BLaER1 (cell line): ENCODE measurements at regions not wholly inside any gene's neighbourhood (a gene's known extent, or its start where the extent isn't known, plus 50 kb on each side); places are given as distances from the start of the nearest gene placed in this dataset.
"Not testable (repeated sequence)": the region's sequence is repeated elsewhere in the genome, so short reads cannot be mapped to it uniquely, and the experiment has no call there.

Source experiments
- H3K27ac ChIP-seq: shearing (Covaris generic); formaldehyde crosslinking; 2 replicates; pipeline ENCODE4 v1.8.1; 2022
- H3K27me3 ChIP-seq: shearing (Covaris generic); formaldehyde crosslinking; 2 replicates; pipeline ENCODE4 v1.8.1; 2022
- H3K36me3 ChIP-seq: shearing (Covaris generic); formaldehyde crosslinking; 2 replicates; pipeline ENCODE4 v1.8.1; 2022
- H3K4me1 ChIP-seq: shearing (Covaris generic); formaldehyde crosslinking; 2 replicates; pipeline ENCODE4 v1.8.1; 2022
- H3K4me2 ChIP-seq: shearing (Covaris generic); formaldehyde crosslinking; 2 replicates; pipeline ENCODE4 v1.8.1; 2022
- H3K4me3 ChIP-seq: shearing (Covaris generic); formaldehyde crosslinking; 2 replicates; pipeline ENCODE4 v1.8.1; 2022
- H3K9ac ChIP-seq: shearing (Covaris generic); formaldehyde crosslinking; 2 replicates; pipeline ENCODE4 v1.8.1; 2022
- H3K9me3 ChIP-seq: shearing (Covaris generic); formaldehyde crosslinking; 2 replicates; pipeline ENCODE4 v1.8.1; 2022
- H4K20me1 ChIP-seq: shearing (Covaris generic); formaldehyde crosslinking; 2 replicates; pipeline ENCODE4 v1.8.1; 2022
- Cebpa-rat ChIP-seq: shearing (Covaris generic); IDR thresholded peaks from 2 replicates; pipeline ENCODE4 v1.8.1; 2022

DNA sequence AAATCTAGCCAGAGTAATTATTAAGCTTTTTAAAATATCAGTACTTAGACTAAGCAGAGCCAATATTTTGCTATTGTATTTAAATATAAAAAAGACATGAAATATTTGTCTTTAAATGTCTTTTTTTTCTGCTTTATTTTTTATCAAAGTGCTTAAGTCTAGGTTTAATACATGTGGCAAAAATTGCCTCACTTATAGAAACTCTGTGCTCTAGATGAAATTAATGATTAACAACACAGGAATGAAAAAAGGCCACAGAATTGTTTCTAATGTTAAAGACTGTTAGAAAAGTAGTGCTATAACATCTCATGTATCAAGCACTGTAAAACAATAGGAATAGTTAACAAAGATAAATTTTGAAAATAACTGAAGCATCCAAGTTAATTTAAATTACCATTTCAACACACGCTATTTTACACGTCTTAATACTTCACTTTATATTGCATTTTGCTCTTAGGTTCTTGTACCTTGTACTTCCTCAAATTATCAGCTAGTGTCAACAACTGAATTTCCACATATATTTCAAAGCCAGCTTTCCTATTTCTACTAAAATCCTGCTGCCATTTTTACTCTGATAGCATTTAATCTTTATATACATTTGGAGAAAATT, 1515.1 kb downstream of the HACE1 start:
- H3K27ac ChIP-seq: no peak overlapping the region
- no peaks in the 10 kb centered on the region for H3K36me3 ChIP-seq
- H3K9ac ChIP-seq: no peak overlapping the region
- TF ChIP-seq Cebpa-rat: no peak
- H3K4me2 ChIP-seq: no peak overlapping the region
- no peaks in the 10 kb centered on the region for H3K9me3 ChIP-seq
- H3K4me3 ChIP-seq: no peak overlapping the region
- no peaks in the 10 kb centered on the region for H3K4me1 ChIP-seq
- no peaks in the 10 kb centered on the region for H4K20me1 ChIP-seq
- no peaks in the 10 kb centered on the region for H3K27me3 ChIP-seq

DNA sequence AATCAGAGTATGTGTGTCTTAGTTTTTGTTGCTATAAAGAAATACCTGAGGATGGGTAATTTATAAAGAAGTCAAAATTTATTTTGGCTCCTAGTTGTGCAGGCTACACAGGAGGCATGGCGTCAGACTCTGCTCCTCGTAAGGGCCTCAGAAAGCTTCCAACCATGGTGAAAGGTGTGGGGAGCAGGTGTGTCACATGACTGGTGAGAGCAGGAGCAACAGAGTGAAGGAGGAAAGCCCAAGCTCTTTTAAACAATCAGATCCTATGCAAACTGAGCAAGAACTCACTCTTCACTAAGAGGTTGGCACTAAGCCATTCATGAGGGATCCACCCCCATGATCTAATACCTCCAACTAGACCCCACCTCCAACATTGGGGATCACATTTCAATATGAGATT, 1524.3 kb downstream of the HACE1 start:
- Histone ChIP-seq H3K4me2 (no peak overlapping the region), H3K27ac (no peak overlapping the region)
- TF ChIP-seq Cebpa-rat: no peak

DNA sequence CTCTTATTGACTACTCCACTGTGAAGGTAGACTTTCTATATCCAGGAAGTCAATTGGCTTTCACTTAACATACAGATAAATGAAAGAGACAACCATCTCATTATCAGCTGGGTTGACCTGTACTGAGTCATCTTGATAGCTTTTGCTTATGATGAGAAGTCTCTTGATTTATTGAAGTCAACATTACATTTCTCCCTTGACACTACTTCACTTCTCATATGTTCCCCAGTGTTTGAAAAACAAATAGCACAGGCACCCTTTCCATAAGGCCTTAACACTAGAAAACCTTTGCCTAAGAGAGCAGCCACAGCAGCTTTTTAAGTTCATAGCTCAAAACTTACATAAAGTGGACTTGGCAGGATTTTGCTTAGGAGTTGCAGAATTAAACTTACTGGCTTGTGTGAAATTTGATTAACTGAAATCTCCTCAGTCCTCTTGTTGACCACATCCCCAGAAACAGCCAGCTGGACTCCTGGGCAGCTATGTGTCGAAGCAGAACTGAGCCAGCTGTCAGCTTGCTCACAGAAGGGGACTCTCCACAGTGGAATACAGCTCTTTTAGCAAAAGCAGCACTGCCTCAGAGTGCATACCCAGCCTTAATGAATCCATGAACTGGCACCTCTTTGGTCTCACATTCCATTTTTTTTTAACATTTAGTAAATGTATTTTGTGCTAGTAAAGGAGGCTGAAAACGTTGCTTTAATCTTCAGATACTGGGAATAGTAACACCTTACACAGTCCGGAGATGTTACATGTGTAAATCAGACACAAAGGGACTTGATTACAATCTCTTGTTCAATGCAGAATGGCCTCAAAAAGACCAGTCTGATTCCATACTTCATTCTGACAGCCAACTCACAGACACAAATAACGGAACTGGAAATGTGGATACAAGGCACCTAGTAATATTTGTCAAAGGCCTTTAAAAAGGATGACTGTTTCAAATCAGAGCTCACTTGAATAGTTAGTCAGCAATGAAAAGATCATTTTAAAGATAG, 1532.7 kb downstream of the HACE1 start:
- Histone ChIP-seq H3K9me3 (no peaks in the 10 kb centered on the region), H3K4me2 (no peak overlapping the region), H3K36me3 (no peaks in the 10 kb centered on the region), H3K27ac (no peak overlapping the region), H3K4me3 (no peak overlapping the region), H3K4me1 (no peaks in the 10 kb centered on the region), H4K20me1 (no peaks in the 10 kb centered on the region), H3K9ac (no peak overlapping the region), H3K27me3 (no peaks in the 10 kb centered on the region)
- no peak for TF ChIP-seq Cebpa-rat

More for the DNA sequence above, 1524.3 kb downstream of the HACE1 start:
- Histone ChIP-seq H3K9me3 (no peaks in the 10 kb centered on the region), H3K4me3 (no peak overlapping the region), H3K4me1 (no peaks in the 10 kb centered on the region), H3K9ac (no peak overlapping the region), H3K36me3 (no peaks in the 10 kb centered on the region), H4K20me1 (no peaks in the 10 kb centered on the region), H3K27me3 (no peaks in the 10 kb centered on the region)

DNA sequence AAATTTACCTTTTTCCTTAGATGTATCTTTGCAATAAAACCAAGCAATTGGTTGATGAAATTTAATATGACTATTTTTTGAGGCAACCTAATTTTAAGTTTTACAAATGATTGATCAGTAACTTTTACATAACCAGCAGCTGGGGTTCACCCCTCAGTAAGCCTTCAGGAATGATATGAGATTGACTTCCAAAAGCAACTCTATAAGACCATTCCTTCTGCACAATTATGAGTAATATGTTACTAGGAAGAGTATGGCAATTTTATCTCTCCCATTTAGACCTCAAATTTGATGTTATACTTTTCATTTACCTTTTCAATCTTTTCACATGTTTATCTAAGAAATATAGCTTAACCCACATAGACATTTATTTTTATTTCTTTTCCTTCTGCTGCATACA, 1546.3 kb downstream of the HACE1 start:
- H3K36me3 ChIP-seq: no peaks in the 10 kb centered on the region
- H4K20me1 ChIP-seq: no peaks in the 10 kb centered on the region
- peaks cover 12% of the 10 kb centered on the region for H3K9me3 ChIP-seq
- H3K4me2 ChIP-seq: no peak overlapping the region
- no peak overlapping the region for H3K9ac ChIP-seq
- H3K27ac ChIP-seq: no peak overlapping the region
- no peak overlapping the region for H3K4me3 ChIP-seq
- H3K4me1 ChIP-seq: no peaks in the 10 kb centered on the region
- TF ChIP-seq Cebpa-rat: no peak
- no peaks in the 10 kb centered on the region for H3K27me3 ChIP-seq

DNA sequence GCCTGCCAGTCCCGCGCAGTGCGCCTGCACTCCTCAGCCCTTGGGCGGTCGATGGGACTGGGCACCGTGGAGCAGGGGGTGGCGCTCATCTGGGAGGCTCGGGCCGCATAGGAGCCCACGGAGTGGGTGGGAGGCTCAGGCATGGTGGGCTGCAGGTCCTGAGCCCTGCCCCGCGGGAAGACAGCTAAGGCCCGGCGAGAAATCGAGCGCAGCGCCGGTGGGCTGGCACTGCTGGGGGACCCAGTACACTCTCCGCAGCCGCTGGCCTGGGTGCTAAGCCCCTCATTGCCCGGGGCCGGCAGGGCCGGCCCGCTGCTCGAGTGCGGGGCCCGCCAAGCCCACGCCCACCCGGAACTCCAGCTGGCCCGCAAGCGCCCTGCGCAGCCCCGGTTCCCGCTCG, 1565.3 kb downstream of the HACE1 start:
- H3K9ac ChIP-seq, H3K4me2 ChIP-seq, H3K36me3 ChIP-seq, H3K9me3 ChIP-seq, H3K4me3 ChIP-seq, H3K27ac ChIP-seq, H3K4me1 ChIP-seq, H4K20me1 ChIP-seq, H3K27me3 ChIP-seq: not testable (repeated sequence)

DNA sequence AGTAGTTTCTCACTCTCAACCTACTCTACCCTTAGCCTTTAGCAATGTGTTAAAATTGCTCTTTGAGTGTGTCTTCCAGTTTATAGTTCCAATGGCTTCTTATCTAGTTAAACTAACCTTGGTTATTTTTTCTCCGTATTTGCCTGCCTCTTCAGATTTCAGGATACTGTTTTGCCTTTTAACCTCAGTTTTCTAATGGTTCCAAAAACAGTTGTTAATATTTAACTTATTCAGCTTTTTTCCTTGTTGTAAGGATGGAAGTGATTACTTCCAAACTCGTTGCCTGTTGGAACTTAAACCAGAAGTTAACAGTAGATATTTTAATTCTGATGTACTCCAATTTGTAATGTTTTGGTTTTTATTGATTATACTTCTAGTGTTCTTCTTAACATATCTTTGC, 1574.9 kb downstream of the HACE1 start:
- Histone ChIP-seq H3K4me2 (no peak overlapping the region), H4K20me1 (no peaks in the 10 kb centered on the region), H3K36me3 (no peaks in the 10 kb centered on the region), H3K27me3 (no peaks in the 10 kb centered on the region), H3K27ac (no peak overlapping the region), H3K4me1 (no peaks in the 10 kb centered on the region), H3K9ac (no peak overlapping the region), H3K9me3 (peaks cover 9% of the 10 kb centered on the region), H3K4me3 (no peak overlapping the region)
- TF ChIP-seq Cebpa-rat: no peak

DNA sequence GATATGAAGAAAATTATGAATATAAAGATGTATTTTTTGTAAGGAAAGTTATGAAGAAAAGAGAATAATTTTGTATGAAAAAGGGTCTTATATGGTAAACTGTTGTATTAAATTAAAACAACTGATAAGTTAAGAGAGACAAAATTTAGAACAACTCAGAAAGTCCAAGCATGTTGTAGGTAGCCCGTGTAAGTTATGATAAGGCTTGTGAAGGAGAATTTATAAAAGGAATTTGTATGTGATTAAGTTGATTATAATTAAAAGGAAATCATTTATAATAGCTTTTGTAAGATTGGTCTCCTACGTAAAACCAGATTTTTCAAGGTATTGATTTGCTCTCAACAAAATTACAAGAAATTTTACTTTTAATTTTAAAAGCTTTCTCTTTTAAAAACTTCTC, 1579.3 kb downstream of the HACE1 start:
- Histone ChIP-seq H3K9ac (no peak overlapping the region), H3K27me3 (no peaks in the 10 kb centered on the region), H3K27ac (no peak overlapping the region), H3K4me2 (no peak overlapping the region), H3K4me1 (no peaks in the 10 kb centered on the region), H4K20me1 (no peaks in the 10 kb centered on the region), H3K4me3 (no peak overlapping the region), H3K9me3 (peaks cover 13% of the 10 kb centered on the region), H3K36me3 (no peaks in the 10 kb centered on the region)
- no peak for TF ChIP-seq Cebpa-rat

DNA sequence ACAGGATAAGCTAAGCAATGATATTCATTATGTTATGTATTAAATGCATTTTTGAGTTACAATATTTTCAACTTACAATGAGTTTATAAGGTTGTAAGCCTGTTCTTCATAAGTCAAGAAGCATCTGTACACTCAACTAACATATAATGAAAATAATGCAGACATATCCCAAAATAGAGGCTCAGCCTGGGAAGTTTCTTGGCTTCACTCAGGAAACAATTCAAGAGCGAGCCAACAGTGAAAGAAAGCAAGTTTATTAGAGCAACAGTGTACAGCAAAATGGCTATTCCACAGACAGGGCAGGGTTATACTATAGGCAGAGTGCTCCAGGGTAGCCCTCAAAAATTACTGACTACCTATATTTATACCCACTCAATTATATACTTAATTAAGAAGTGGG, 1581.8 kb downstream of the HACE1 start:
- Histone ChIP-seq H3K9me3 (peaks cover 13% of the 10 kb centered on the region), H3K4me1 (no peaks in the 10 kb centered on the region), H3K4me3 (no peak overlapping the region), H3K9ac (no peak overlapping the region), H3K27me3 (no peaks in the 10 kb centered on the region), H3K4me2 (no peak overlapping the region), H3K27ac (no peak overlapping the region), H4K20me1 (no peaks in the 10 kb centered on the region), H3K36me3 (no peaks in the 10 kb centered on the region)
- no peak for TF ChIP-seq Cebpa-rat

DNA sequence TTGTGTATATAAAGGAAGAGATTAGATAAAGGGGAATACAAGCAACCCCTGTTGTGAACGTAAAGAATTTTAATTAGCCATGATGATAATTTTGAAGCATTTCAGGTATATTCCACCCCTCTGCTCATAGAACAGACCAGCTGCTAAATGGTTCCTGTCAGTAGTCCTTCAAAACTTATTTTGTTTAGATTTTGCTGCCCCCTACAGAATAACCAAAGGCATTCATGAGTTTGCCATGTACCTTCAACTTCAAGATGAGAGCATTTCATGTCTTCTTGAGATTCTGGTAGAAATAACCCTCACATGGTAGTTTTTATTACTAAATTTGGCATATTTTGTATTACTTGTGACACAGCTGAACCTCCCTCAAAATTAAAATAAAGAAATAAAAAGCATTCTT, 1586.7 kb downstream of the HACE1 start:
- H3K4me3 ChIP-seq: no peak overlapping the region
- no peaks in the 10 kb centered on the region for H3K36me3 ChIP-seq
- H4K20me1 ChIP-seq: no peaks in the 10 kb centered on the region
- H3K27ac ChIP-seq: no peak overlapping the region
- H3K27me3 ChIP-seq: no peaks in the 10 kb centered on the region
- H3K9me3 ChIP-seq: no peaks in the 10 kb centered on the region
- no peak overlapping the region for H3K9ac ChIP-seq
- no peaks in the 10 kb centered on the region for H3K4me1 ChIP-seq
- no peak overlapping the region for H3K4me2 ChIP-seq
- no peak for TF ChIP-seq Cebpa-rat

DNA sequence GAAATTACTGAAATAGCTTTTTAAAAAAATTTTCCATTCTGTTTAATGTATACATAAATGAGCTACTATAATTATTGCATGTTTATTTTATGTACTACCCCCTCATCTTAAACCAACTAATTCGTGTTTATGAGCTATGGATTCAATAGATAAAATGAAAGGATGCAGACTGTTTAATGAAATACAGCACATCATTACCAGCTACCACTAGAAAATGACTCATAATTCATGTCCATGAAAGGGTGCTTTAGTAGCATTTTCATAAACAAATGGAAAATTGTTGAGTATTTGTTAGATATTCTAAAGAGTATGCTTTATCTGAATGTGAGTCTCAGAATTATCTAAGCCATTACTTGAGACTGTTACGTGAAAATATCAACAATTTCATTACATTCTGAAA, 1590.1 kb downstream of the HACE1 start:
- Histone ChIP-seq H3K4me3 (no peak overlapping the region), H3K9me3 (no peaks in the 10 kb centered on the region), H3K36me3 (no peaks in the 10 kb centered on the region), H3K4me2 (no peak overlapping the region), H3K9ac (no peak overlapping the region), H3K4me1 (no peaks in the 10 kb centered on the region), H3K27me3 (no peaks in the 10 kb centered on the region), H4K20me1 (no peaks in the 10 kb centered on the region), H3K27ac (no peak overlapping the region)
- no peak for TF ChIP-seq Cebpa-rat
